Endothelial cell of hepatic sinusoid (primary cell): ENCODE measurements at regions not wholly inside any gene's neighbourhood (a gene's known extent, or its start where the extent isn't known, plus 50 kb on each side); places are given as distances from the start of the nearest gene placed in this dataset.
"Not testable (repeated sequence)": the region's sequence is repeated elsewhere in the genome, so short reads cannot be mapped to it uniquely, and the experiment has no call there.

Experiments
- in situ Hi-C: cut with HindIII; loops from 2 replicates; pipeline ENCODE4 v1.10.0; 2017; ENCODE audit warnings: low sequenced_read_pairs

DNA sequence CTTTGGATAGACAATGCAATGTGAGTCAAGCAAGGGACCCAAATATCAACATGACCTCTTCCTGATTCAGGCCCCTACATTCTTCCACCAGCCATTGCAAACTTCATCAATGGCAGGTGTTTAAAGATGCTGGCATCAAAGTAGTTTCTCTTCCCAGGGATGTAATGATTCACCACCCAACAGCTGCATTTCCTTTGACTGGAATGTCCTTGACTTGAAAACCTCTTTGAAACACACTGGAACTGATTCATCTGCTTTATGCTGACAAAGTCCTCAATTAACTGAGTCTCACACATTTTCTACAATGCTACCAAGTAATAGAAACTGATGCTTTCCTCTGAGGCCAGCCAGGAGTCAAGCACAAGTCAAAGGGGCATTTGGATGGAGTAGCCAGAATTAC lies 385.5 kb downstream of the GBE1 start:
- in situ Hi-C loops: no loop called here

DNA sequence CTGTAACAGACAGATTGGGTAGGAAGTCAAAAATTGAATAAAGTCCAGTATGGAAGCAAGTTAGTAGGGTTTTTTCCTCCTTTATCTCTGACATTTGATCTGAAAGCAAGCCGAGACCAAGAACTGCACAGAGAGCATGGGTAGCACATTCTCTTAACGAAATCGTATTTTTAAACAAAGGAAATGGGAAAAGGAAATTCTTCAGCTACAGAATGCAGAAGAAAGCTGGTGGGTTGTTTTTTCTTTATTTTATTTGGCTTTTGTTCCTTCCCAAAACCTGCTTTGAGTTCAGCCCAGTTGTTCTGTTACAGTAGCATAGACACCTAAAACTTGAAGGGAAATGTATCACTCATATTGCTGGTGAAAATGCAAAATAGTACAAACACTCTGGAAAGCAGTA lies 397.0 kb downstream of the GBE1 start:
- in situ Hi-C loops: no loop called here

DNA sequence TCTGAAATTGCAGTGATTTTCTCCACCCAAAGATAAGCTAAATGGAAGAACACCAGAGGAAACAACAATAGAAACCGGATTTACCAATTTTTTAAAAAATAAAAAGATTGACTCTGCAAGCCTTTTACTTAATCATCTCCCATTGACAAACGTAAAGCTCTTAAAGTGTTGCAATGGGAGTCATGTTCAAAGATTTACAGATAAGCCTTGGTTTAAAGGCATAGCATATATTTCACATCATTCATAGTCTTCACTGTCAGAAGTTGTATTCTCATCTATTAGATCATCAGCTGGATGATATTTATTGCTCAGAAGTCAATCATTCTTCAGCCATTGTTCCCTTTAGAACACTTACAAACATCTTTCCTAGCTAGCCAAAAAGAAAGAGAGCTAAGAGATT lies 397.6 kb downstream of the GBE1 start:
- in situ Hi-C loops: no loop called here

DNA sequence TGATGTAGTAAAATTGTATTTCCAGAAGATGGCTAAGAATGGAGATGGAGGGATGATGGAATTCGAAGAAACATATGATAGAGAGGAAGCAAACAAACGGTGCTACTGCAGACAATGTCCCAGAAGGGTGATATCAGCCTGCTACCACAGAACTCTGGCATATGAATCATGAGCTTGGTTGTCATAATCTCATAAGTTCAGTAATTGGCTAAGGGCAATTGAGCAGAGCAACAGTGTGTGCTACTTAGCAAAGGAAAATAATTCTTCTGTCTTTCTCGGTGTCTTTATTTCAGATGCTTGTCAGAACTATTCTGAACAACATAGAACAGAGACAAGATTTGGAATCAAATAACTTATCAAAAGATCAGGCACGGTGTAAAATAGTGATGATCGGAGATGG lies 407.3 kb downstream of the GBE1 start:
- in situ Hi-C loops: no loop called here

DNA sequence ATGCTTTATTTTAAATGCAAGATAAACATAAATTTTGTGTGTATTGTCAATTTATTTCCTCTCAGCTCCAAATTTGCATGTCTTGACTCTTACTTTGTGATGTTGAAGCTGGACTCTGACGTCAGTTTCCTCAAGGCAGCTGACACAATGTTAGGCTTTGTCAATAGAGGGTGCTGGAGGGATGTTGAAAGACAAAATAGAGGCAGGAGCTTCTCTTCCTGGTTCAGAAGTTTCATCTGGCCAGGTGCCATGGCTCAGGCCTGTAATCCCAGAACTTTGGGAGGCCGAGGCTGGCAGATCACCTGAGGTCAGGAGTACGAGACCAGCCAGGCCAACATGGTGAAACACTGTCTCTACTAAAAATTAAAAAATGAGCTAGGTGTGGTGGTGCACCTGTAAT lies 408.6 kb downstream of the GBE1 start:
- in situ Hi-C loops: no loop called here

DNA sequence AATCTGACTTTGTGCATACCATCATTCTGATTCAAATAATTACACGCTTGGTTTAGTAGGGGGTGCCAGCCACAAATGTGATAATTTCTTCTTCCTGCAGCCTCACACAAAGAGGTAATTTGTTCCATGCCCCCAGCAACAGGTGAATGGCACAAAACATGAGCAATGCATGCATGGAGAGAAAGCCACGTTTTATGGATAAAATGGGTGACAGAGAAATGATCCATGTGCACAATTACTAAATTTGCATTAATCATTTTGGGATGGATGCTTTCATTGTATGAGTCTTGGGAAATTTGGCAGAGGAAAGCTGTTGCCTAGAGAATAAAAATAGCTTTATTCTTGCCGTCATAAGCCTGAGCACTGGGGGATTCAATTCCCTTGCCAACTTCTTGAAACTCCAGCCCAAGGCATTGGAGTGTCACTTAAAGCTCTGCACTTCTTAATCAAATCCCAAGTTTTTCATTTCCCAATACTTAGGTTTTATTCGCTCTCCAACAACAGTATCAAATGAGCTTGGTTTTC lies 411.6 kb downstream of the GBE1 start:
- in situ Hi-C loops: no loop called here

DNA sequence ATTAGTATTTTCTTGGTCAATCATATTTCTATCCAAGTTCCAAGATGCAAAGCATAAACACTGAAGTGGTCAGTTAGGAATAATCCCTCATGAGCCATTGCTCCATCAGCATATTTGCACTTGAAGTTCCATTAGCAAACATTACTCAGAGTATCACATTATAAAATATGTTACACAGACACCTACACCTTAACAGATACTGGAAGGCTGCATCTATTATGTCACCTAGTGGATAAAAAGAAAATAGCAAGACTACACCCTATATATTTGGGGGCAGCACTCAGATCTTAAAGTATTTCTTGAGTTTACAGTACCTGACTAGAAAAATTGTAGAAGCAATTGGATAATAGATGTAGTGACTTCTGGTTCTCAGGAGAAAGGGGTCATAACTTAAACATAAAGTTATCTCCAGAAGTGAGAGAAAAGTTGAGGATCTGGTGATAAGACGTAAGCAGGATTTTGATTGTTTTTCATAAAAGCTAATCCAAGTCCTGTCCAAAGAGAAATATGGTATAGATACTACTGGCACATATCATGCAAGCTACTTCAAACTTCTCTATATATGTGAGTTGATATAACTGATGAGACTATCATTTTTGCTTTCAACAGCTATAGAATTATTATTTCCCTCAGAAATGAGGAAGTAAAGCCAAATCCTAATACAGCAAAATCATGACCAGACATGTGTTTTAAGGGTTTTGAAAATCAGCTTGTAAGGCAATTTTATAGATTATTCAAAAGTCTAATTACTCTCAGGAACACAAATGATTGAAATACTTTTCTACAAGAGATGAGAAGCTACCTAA lies 422.2 kb downstream of the GBE1 start:
- in situ Hi-C loops: no loop called here

DNA sequence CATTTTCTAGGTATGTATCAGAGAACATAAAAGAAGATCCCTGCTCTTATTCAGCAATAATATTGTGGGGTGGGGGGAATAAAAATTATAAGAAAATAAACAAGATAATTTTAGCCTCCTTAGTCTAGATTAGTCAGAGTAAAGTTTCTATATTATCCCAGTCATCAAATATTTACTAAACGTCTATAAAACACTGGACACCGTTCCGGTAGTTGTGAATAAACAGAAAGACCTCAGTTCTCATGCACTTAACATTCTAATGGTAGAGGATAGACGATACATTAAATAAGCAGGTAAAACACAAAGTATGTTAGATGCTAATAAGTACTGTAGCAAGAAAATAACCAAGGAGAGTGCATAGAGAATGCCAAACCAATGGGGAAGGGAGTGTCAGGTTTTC lies 425.0 kb downstream of the GBE1 start:
- in situ Hi-C loops: no loop called here

DNA sequence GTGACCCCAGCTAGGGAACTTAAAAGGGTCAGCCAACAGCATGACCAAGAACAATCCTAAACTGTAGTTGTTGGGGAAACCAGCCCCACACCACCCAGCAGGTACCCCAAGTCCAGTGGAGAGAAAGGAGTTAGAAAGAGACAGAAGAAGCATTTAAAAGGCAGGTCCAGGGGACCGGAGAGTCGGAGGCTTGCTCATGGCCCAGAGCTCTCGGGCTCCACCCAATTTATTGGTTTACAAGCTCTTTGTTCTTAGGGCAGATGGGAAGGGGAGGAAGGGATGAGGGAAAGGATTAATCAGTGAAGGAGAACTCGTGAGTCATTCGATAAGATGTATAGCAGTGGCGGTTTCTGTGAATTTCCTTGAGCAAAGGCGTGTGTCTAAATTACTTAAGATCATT lies 431.6 kb downstream of the GBE1 start:
- in situ Hi-C loops: not testable (repeated sequence)

DNA sequence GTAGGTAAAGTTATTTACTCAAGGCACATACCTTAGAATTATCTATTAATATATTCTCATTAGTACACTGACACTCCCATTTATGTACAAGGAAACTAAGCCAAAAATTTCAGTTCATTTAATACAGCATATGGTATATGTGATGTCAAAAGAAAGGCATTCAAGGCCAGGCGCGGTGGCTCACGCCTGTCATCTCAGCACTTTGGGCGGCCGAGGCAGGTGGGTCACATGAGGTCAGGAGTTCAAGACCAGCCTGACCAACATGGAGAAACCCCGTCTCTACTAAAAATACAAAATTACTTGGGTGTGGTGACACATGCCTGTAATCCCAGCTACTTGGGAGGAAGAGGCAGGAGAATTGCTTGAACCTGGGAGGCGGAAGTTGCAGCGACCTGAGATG lies 435.2 kb downstream of the GBE1 start:
- in situ Hi-C loops: no loop called here

DNA sequence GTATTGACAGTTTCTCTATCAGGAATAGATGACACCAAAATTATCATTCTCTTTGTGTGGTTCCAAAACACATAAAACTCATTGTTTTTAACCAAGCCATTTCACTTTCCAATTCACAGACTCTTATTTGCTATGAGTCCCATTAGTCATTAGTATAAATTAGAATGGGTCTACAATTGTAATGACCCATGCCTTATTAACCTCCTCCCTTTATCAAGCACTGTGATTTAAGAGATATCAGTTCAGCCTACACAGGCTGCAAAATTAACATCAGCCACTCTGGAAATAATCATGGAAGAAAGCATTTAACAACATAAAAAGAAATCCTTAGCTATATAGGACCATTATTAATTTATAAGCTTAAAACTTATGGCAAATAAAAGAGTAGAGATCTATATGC lies 440.6 kb downstream of the GBE1 start:
- in situ Hi-C loops: no loop called here

DNA sequence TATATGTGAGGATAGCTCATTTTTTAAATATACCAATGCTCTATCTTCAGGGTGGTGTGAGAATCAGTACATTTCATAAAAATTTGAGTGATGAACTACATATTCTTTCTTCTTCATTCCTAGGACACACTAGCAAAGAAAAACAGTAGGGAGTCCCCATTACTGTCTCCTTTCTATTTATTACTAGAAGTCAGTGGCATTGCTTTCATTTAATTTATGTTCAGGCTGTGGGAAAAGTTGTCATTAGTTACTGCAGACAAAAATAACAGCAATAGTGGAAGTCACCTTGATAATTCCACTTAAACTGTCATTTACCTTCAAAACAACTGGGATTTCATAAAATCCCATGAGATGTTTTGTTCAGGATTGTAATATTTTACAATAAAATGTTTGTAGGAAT lies 446.4 kb downstream of the GBE1 start:
- in situ Hi-C loops: no loop called here

DNA sequence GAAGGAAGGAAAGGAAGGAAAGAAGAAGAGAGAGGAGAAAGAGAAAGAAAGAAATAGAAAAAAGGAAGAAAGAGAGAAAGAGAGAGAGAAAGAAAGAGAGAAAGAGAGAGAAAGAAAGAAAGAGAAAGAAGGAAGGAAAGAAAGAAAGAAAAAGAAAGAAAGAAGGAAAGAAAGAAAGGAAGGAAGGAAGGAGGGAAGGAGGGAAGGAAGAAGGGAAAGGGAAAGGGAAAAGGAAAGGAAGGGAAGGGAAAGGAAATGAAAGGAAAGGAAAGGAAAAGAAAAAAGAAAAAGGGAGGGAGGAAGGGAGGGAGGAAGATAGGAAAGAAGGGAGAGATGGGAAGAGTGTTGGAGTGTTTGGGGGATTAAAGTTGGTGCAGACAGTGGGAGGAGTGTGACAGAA lies 450.1 kb downstream of the GBE1 start:
- in situ Hi-C loops: no loop called here

DNA sequence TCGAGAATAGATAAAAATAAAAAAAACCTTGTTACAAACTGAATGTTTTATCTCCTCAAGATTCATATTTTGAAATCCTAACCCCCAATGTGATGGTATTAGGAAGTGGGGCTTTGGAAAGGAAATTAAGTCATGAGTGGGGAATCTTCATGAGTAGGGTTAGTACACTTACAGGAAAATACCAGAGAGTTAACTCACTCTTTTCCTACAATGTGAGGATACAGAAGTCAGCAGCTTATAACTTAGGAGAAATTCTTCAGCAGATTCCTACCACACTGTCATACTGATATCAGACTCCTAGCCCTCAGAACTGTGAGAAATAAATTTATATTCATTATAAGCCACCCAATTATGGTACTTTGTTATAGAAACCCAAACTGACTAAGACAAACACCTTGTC lies 453.1 kb downstream of the GBE1 start:
- in situ Hi-C loops: no loop called here

DNA sequence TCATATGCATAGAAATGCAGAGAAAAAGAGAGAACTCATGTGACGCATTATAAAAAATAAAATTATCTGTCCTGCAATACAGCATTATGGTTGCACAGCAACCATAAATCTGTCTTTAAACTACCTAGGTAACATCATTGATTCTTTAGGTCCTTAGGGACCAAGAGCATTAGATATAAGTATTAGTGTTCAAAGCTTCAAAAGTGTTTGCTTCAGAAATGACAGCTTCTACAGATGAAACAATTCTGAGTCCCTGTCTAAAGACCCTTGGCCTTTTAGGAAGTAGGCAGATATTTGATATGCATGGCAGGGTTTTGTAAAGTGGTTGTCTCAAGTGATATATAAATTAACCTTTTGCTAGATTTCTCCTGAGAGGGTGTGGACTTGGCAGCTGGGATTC lies 454.2 kb downstream of the GBE1 start:
- in situ Hi-C loops: no loop called here

DNA sequence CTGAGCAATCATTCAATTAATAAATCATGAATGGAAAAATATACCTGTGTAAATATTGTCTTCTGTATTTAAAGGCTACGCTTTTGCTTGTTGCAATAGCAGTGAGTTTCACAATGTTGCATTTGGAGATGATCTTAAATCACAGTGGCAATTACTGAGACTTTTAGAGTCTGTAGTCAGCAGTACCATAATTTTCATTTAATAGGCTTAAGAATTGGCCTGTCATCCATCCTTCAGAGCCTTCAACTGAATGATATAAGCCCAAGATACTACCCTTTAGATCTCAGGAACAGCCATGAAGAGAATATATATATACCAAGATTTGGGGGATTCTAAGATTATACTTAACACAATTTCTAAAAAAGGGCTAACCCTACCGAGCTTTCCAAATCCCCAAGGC lies 458.1 kb downstream of the GBE1 start:
- in situ Hi-C loops: no loop called here

DNA sequence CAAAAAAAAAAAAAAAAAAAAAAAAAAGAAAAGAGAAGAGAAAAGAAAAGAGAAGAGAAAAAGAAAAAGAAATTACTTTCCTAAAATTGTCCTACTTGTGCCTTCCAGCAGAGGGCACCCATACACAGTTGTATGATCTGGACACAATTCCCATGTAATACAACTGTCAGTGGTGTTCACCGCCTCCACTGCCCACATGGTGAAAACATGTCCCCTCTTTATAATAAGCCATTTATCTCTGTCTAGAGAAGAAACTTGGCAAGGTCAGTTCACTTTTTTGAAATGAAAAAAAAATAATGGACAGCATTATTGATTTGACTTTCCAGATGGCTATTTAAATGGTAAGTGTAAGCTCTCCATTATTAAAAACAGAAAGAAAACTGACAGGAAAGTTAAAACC lies 459.4 kb downstream of the GBE1 start:
- in situ Hi-C loops: no loop called here

DNA sequence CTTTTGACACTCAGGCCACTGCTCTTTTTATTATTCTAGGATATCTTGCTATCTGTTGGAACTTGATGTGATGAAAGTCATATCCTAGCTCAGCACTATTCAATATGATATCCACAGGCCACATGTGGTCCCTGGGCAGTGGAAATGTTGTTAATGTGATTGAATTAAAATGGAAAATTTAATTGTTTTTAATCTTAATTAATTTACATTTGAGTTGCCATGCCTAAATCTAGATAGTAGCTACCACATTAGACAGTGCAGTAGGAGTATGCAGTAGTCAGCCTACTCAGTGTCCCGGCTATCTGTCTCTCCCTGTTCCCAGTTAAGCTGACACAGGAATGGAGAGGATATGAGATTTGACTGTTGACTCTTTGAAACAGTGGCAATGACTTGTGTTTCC lies 460.2 kb downstream of the GBE1 start:
- in situ Hi-C loops: no loop called here

DNA sequence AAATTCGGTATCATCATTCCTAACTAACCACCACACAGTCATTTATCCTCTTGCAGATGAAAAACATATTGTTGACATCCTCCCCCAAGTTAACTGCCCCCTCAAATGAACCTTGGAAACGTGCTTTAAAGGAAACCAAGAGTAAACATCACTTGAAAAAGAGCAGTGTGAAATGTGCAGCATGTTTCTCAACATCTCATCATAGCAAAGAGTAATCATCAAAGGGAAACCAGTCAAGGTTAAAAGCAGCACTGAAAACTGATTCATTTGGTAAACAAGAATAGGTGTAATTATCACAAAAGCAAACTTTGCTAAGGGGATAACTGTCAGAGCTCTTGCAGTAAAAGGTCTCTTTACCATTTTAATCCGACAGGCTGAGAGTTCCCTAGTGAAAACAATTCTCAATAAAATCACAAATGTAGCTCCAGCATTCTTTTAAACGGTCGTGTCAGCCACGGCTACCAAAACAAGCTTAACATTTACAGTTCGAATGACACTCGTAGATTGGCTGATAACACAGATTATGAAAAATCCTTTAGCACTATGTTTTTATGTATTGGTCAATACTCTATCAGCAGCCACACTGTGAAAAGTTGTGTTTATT lies 461.0 kb downstream of the GBE1 start:
- in situ Hi-C loops: no loop called here

DNA sequence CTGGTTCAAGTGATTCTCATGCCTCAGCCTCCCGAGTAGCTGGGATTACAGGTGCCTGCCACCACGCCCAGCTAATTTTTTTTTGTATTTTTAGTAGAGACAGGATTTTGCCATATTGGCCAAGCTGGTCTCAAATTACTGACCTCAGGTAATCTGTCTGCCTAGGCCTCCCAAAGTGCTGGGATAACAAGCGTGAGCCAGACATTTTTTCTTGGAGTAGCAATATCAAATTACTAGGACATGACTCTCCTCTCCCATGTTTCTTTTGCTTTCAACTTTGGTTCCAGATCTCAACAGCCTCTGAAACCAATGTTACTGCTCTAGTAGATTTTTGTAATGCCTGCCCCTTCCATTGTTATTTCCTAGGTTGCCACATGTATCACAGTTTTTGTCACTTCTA lies 462.0 kb downstream of the GBE1 start:
- in situ Hi-C loops: no loop called here

DNA sequence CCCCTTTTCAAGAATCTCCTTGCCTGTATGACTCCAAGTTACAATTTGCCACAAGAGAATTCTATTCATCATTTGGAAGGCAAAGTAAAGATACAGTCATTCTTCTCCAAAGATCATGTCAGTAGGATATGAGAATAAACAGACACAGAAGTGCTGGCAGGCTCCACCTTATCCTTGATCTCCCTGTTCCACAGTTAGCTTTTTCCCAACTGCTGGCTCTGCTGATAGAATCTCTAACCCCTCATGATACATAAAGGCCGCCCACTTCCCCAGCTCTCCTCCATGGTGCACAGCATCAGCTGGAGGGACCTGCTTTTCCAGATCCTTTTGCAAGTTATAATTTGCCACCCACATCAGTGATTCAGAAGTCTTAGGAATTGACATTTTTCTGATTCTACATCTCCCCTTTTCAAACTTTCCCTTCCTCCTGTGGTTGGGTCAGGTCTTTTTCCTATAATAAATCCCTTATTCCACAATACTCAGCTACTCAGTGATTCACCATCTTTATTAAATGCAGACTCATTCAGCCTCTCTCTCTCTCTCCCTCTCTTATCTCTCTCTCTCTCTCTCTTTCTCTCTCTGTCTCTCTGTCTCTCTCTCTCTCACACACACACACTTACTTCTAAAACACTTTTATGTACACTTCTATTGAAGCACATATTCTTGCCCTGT lies 465.4 kb downstream of the GBE1 start:
- in situ Hi-C loops: no loop called here

DNA sequence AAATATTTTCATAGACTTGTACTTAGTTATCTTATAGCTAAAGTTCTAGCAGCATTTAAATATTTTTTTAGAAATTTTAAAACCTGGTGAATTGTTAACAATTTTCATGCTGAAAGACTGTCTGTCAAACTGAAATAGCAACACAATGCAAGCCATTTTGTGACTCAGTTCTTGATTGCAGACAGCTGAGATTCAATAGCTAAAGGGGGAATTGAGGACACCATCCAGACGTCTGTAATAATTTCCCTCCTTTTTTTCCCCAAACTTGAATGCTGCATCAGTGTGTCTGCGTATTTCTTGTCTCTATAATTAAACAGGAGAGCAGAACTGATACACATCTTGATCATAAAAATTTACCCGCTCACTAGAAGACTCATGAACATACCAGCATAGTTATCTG lies 468.3 kb downstream of the GBE1 start:
- in situ Hi-C loops: no loop called here
